OCI-LY3 (cell line): ENCODE measurements at regions not wholly inside any gene's neighbourhood (a gene's known extent, or its start where the extent isn't known, plus 50 kb on each side); places are given as distances from the start of the nearest gene placed in this dataset.

ENCODE experiments used
- H2AFZ ChIP-seq: fragments of 200-600, 300-600 bp; shearing (Covaris generic); 2 replicates; pipeline ENCODE4 v1.6.0; 2014; ENCODE audit warnings: antibody characterized with exemption, low read depth, low read length
- H3K27ac ChIP-seq: fragments of 200-600, 300-600 bp; sonication (generic); 2 replicates; pipeline ENCODE4 v1.5.1; 2014; ENCODE audit warnings: mild to moderate bottlenecking, low read length, moderate library complexity, mixed read lengths
- H3K27me3 ChIP-seq: fragments of 200-600, 300-600 bp; sonication (generic); 2 replicates; pipeline ENCODE4 v1.6.1; 2014; ENCODE audit warnings: low read depth, low read length, mixed read lengths
- H3K36me3 ChIP-seq: fragments of 200-600, 300-600 bp; sonication (generic); replicated peaks from 2 replicates; pipeline ENCODE3; 2014; ENCODE audit warnings: low read depth, low read length, mixed read lengths
- H3K4me1 ChIP-seq: fragments of 300-600, 200-600 bp; sonication (generic); 2 replicates; pipeline ENCODE4 v1.6.1; 2014; ENCODE audit warnings: low read length, mixed read lengths
- H3K4me2 ChIP-seq: fragments of 200-600, 300-600 bp; sonication (generic); 2 replicates; pipeline ENCODE4 v1.6.1; 2014; ENCODE audit warnings: low read length, mixed read lengths
- H3K4me3 ChIP-seq: fragments of 300-600, 200-600 bp; sonication (generic); 2 replicates; pipeline ENCODE4 v1.5.1; 2014; ENCODE audit warnings: antibody characterized with exemption, mild to moderate bottlenecking, low read length, moderate library complexity
- H3K79me2 ChIP-seq: fragments of 300-600, 200-600 bp; shearing (Covaris generic); 2 replicates; pipeline ENCODE4 v1.6.1; 2014; ENCODE audit warnings: mild to moderate bottlenecking, low read length, mixed read lengths
- H3K9ac ChIP-seq: fragments of 300-600, 200-600 bp; shearing (Covaris generic); 2 replicates; pipeline ENCODE4 v1.6.0; 2014; ENCODE audit warnings: mild to moderate bottlenecking, low read length, moderate library complexity
- H3K9me3 ChIP-seq: fragments of 200-600, 300-600 bp; shearing (Covaris generic); 2 replicates; pipeline ENCODE4 v1.6.1; 2014; ENCODE audit warnings: low read length, mixed read lengths; ENCODE audit not compliant: insufficient read depth
- H4K20me1 ChIP-seq: fragments of 200-600, 300-600 bp; sonication (generic); 2 replicates; pipeline ENCODE4 v1.6.1; 2016; ENCODE audit warnings: low read length, mixed read lengths; ENCODE audit not compliant: insufficient read depth
- CTCF ChIP-seq: fragments of 200-600, 300-600 bp; sonication (generic); IDR thresholded peaks from 2 replicates; pipeline ENCODE4 v1.5.1; 2014; ENCODE audit warnings: antibody characterized with exemption, low read length, low read depth
- EZH2phosphoT487 ChIP-seq: fragments of 200-600 bp; shearing (Covaris generic); IDR thresholded peaks from 2 replicates; pipeline ENCODE4 v1.6.1; 2018; ENCODE audit warnings: antibody characterized with exemption, mixed run types, low read depth

GRCh38 chr18:34510926-34511325 lies 199.2 kb upstream of the DTNA start:
- Histone ChIP-seq H3K27me3 (no peaks in the 10 kb centered on the region), H3K4me2 (no peak overlapping the region), H3K36me3 (no peaks in the 10 kb centered on the region), H2AFZ (no peak overlapping the region), H3K9me3 (no peaks in the 10 kb centered on the region), H3K4me3 (no peak overlapping the region), H4K20me1 (no peaks in the 10 kb centered on the region), H3K79me2 (no peaks in the 10 kb centered on the region), H3K4me1 (no peaks in the 10 kb centered on the region), H3K9ac (no peak overlapping the region), H3K27ac (no peak overlapping the region)
- no peak for TF ChIP-seq EZH2phosphoT487
- no peak for TF ChIP-seq CTCF

GRCh38 chr18:34511435-34511834 lies 198.7 kb upstream of the DTNA start:
- Histone ChIP-seq H3K4me2 (no peak overlapping the region), H3K4me1 (no peaks in the 10 kb centered on the region)
- TF ChIP-seq CTCF (no peak), EZH2phosphoT487 (no peak)

GRCh38 chr18:34511879-34512278 lies 198.2 kb upstream of the DTNA start:
- Histone ChIP-seq H3K4me2 (no peak overlapping the region), H3K79me2 (no peaks in the 10 kb centered on the region), H3K9ac (no peak overlapping the region), H2AFZ (no peak overlapping the region), H3K36me3 (no peaks in the 10 kb centered on the region), H3K27me3 (no peaks in the 10 kb centered on the region), H3K27ac (no peak overlapping the region), H3K4me1 (no peaks in the 10 kb centered on the region), H3K4me3 (no peak overlapping the region), H3K9me3 (no peaks in the 10 kb centered on the region), H4K20me1 (no peaks in the 10 kb centered on the region)
- TF ChIP-seq EZH2phosphoT487 = no peak
- no peak for TF ChIP-seq CTCF

More at GRCh38 chr18:34511435-34511834, 198.7 kb upstream of the DTNA start:
- H3K27ac ChIP-seq = no peak overlapping the region
- H3K27me3 ChIP-seq = no peaks in the 10 kb centered on the region
- H2AFZ ChIP-seq = no peak overlapping the region
- H3K4me3 ChIP-seq = no peak overlapping the region
- H3K79me2 ChIP-seq = no peaks in the 10 kb centered on the region
- no peaks in the 10 kb centered on the region for H3K36me3 ChIP-seq
- no peaks in the 10 kb centered on the region for H4K20me1 ChIP-seq
- no peak overlapping the region for H3K9ac ChIP-seq
- H3K9me3 ChIP-seq = no peaks in the 10 kb centered on the region

GRCh38 chr18:34514238-34514637 lies 195.9 kb upstream of the DTNA start:
- no peaks in the 10 kb centered on the region for H3K9me3 ChIP-seq
- no peaks in the 10 kb centered on the region for H3K4me1 ChIP-seq
- H3K36me3 ChIP-seq = no peaks in the 10 kb centered on the region
- H3K79me2 ChIP-seq = no peaks in the 10 kb centered on the region
- H4K20me1 ChIP-seq = no peaks in the 10 kb centered on the region
- no peaks in the 10 kb centered on the region for H3K27me3 ChIP-seq
- no peak overlapping the region for H3K4me2 ChIP-seq
- H2AFZ ChIP-seq = no peak overlapping the region
- no peak overlapping the region for H3K9ac ChIP-seq
- no peak for TF ChIP-seq CTCF
- no peak for TF ChIP-seq EZH2phosphoT487
- no peak overlapping the region for H3K4me3 ChIP-seq
- no peak overlapping the region for H3K27ac ChIP-seq
